Kidney glomerular epithelial cell (primary cell): ENCODE measurements at regions not wholly inside any gene's neighbourhood (a gene's known extent, or its start where the extent isn't known, plus 50 kb on each side); places are given as distances from the start of the nearest gene placed in this dataset.
A peak's percentile ranks its signal among the peaks of the same experiment; 100 is the strongest.

Experiments
- DNase-seq: peaks from one replicate; lab custom pipeline; 2025; lab: John Stamatoyannopoulos, UW

DNA sequence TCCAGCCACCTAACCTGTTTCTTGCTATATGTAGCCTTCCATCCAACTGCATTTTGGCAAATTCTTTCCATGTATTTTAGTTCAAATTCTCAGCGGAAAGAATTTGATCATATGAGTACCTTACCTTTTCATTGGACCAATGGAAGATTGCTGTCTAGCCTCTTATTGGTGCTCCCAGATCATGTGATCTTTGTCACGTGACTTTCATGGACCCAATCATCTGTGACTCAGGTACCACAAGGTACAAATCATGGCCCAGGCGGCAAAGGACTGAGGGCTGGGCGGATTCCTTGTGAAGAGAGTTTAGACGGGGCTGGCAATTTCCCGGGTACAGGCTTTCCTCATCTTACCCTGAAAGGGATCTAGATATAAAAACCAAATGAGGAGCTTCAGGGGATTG lies 85.9 kb upstream of the TBX20 start:
- DNase-seq: no peak

GRCh38 chr7:35336444-35336843 lies 82.5 kb upstream of the TBX20 start:
- DNase-seq: no peak

GRCh38 chr7:35334506-35334905 lies 80.6 kb upstream of the TBX20 start:
- peak; percentile 20 for DNase-seq

DNA sequence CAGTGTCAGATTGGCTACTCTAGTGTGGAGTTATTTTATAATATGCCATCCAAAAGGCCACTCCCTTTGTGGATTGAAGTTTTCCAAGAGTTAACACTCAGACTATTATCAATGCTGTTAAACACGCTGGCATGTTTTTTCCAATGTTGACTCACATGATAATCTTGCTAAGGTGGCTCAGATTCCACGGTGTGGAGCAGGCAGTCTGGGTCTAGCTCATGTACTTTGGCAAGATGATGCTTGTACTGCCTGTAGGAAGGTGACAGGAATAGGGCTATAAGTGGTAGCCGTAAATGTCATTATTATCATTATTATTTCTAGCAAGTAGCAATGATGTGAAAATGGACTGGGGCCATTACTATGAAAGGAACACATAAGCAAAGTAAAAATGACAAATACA lies 79.4 kb upstream of the TBX20 start:
- no peak for DNase-seq

DNA sequence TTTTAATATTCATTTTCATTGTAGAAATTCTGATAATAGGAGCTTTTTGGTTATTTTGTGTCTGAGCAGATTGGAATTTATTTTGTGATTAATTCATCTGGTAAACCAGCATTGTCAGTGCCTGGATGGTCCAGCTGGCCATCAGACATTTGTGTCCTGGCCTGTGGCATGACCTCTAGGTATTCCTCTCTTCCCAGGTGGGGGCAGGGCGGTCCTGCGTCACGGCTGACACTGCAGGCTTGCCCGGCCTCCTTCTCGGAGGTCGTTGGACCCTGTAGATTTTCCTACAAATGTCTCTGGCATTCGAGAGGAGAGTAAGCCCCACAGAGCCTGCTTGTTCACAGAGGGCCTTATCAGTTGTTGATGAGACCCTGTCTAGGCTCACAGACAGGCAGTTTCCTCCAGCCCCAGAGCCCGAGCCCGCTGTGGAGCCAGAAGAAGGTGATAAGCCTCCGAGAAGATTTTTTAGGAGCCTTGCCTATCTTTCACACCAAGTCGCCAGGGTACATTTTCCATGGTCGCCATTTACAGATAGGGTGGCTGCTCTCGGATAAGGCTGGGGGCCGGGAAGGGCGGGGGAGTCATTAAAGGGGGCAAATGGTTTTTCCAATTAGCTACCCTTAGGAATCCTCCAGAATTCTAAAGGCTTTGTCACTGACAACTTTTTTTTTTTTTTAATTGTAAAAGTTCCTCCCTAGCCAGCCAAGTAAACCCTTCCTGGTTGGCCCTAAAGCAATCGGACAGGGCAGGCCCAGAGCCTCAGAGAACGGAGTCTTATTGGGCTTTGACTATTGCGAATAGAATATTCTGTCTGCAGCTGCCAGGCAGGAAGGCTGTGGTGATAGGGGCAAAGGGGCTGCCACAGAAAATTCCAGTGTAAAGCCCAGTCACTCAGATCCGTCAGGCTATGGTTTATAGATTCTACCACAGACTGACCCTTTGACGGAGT lies 78.1 kb upstream of the TBX20 start:
- DNase-seq: no peak

DNA sequence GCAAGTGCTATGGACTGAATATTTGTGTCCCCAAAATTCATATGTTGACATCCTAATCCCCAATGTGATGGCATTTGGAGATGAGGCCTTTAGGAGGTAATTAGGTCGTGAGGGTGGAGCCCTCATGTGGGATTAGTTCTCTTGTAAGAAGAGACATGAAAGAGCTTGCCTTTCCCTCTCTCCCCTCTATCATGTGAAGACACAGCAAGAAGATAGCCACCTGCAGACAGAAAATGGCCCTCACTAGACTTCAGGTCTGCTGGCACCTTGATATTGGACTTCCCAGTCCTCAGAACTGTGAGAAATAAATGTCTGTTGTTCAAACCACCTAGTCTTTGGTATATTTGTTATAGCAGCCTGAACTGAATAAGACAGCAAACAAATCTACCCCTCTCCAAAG lies 75.1 kb upstream of the TBX20 start:
- DNase-seq: no peak

DNA sequence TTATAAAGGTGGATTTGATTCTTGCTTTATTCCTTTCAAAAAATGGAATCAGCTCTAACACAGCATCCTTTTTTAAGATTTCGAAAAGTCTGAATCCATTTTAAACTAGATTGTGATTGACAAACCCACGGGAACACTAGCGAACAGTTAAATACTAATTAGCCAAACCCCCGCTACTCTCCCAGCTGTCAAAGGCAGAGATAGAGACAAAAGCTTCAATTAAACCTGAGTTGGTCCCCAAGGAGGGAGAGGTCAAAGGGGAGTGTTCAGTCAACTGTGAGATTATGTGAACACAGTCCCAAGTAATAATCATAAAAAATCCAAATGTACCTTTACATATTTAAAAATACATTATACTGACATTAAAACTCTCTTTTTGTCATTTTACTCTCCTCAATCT lies 65.7 kb upstream of the TBX20 start:
- DNase-seq: no peak

DNA sequence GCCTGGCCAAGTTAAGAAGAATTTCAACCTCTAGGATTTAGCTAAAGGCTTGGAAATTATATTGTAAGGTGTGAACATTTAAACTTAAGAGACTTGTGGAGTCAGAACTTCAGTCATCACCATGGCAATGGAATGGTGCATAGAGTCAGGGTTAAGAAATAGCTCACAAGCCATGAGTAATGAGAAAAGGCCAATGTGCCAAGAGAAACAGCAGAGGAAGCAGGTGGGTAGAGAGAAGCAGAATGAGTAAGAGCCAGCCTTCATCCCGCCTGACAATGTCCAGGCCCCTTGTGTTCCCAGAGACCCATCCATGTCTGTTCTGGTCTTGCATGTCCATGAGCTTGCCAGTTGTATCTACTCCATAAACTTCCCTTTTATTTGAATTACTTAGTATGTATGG lies 62.6 kb upstream of the TBX20 start:
- DNase-seq: no peak

DNA sequence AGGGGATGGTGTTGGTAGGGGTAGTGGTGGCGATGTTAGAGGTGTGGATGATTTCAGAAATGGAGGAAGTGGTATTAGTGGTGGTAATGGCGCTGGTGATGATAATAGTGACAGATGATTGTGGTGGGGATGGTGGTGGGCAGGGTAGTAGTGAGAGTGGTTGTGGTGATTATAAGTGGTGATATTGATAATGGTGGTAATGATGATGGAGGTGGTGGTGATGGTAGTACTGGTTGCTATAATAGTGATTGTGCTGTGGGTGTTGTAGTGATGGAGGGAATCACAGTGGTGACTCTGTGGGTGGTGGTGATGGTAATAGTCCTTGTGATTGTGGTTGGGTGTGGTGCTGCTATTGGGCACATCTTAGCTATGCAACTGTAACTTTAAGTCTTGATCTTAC lies 61.6 kb upstream of the TBX20 start:
- DNase-seq: no peak

- no peak for DNase-seq
Observed at GRCh38 chr7:35314354-35314753, 60.5 kb upstream of the TBX20 start.

DNA sequence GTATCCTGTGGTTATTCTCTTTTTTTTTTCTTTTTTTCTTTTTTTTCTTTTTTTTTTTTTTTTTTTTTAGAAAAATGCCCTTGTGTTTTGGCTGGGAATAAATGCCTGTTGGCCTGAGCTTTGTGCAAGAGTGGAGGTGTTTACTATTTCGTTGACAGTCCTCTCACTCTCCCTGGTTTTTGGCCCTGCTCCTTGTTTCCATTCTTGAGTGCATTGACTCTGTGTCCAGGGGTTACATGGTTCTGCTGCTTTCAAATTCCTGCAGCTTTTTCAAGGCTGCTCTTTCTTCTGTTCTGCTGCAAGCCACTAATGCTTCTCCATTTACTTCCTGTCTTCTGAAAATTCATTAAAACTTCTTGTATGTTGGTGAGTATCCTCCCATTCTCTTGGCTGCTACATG lies 59.7 kb upstream of the TBX20 start:
- no peak for DNase-seq
